ENCODE measurements at regions not wholly inside any gene's neighbourhood (a gene's known extent, or its start where the extent isn't known, plus 50 kb on each side); places are given as distances from the start of the nearest gene placed in this dataset.
"Not testable (repeated sequence)": the region's sequence is repeated elsewhere in the genome, so short reads cannot be mapped to it uniquely, and the experiment has no call there.

DNA sequence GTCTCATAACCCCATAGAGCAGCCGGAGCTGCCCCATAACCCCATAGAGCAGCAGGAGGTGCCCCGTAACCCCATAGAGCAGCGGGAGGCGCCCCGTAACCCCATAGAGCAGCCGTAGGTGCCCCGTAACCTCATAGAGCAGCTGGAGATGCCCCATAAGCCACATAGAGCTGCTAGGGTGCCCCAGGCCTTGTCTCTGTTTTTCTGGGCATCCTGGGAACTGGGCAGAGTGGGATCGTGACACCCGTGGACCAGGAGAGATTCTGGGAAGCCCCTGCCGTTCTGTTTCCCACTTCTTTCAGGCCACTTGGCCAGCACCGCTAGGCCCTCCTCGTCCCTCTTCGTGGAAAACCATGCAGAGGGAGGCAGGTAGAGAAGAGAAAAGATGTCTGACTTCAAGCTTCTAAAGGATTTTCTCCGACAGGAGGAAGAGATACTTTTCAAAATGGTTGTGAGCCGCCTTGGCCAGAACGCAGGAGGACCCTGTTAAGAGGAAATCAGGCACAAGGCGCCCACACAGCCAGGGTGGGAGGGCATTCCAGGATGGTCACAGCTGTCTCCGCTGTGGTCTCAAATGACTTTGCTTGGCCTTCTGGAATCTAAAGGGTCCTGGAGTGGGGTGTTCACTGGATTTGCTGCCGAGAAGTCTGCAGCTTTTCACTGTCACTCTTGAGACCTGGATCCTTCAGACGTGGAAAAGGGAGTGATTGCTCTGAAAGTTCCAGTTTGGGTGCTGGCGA is 171.8 kb downstream of the NPIPB11 start:
- not testable (repeated sequence) for DNase-seq (ENCODE audit: low read depth)

DNA sequence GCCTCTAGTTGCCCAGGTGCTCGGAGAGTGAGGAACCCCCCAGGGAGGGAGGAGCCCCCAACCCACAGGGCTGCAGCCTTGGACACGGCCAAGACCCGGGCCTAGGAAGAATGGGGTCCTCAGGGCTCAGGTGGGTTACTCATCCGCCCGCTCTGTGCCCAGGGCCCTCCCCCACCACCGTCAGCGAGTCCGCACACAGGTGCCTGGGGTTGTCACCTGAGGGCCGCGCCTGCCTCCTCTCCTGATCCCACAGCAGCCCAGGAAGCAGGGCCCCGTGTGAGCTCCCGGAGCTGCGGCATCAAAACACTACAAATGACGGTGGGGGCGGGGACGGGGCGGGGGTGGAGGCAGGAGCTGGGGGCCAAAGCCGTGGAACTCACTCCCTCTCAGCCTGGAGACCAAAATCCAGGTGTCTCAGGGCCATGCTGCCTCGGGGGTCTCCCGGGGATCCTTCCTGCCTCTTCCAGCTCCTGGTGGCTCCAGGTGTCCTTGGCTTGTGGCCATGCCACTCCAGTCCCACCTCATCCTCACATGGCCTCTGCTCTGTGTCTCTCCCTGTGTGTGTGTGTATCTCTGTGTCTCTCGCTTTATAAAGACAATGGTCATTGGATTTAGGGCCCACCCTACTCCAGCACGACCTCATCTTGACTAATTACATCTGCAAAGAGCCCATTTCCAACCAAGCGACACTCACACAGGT is 172.7 kb downstream of the NPIPB11 start:
- not testable (repeated sequence) for DNase-seq (ENCODE audit: low read depth)

GRCh38 chr16:29232811-29233704 is 173.5 kb downstream of the NPIPB11 start:
- no peak for DNase-seq (ENCODE audit: low read depth)

DNA sequence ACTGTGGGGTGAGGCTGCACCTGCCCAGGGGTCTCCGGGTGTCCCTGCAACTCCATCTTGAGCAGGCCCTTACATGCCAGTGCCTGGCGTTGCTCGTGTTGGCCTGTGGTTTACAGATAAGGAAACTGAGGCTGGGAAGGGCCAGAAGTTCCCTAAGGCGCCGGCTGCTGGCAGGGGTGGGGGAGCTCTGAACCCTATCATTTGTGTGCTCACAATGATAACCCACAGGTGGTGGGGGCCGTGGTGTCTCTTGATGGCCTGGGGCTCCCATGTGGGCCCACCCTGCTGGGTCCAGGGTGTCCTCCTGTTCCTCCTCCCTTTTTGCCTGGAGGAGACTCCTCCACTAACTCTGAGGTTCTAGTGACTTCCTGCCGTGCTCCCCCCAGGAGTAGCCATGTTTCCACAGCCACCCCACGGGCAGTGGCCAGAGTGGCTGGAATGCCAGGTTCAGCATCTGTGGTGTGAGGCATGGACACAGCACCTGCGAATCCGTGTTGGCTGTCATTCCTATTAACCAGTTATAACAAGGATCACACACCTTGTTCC is 174.3 kb downstream of the NPIPB11 start:
- DNase-seq (ENCODE audit: low read depth): not testable (repeated sequence)

GRCh38 chr16:29231244-29231643 is 175.3 kb downstream of the NPIPB11 start:
- no peak for DNase-seq (ENCODE audit: low read depth)

- DNase-seq (ENCODE audit: low read depth): no peak
Observed at GRCh38 chr16:29230671-29231096, 175.8 kb downstream of the NPIPB11 start.

DNA sequence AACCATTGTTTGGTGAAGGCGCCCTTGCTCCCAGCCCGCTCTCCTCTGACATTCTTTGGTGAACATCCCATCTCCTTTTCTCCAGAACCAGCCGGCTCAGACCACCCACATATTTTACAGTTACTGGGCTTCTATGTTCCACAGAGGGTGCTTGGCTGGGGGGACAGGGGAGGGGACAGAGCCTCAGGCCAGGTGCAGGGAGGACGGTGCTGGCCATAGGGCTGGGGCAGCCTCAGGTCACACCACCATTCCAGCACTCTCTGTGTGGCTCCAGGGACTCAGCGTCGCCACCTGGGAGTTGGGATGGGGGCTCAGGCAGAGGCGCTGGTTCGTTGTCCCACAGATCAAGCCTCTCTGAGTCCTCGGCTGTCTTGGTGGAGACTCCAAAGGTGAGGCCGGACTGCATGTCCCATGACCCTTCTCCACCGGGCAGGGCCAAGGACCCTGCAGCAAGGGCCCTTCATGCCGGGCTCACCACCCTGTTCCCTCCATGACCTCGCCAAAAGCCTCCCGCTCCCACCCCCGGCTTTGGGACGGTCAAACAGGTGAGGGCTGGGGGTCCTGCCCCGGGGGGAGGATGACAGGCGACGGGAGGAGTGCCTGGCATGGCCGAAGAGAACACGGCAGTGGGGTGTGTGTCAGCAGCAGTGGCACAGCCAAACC is 176.4 kb downstream of the NPIPB11 start:
- DNase-seq (ENCODE audit: low read depth): not testable (repeated sequence)

DNA sequence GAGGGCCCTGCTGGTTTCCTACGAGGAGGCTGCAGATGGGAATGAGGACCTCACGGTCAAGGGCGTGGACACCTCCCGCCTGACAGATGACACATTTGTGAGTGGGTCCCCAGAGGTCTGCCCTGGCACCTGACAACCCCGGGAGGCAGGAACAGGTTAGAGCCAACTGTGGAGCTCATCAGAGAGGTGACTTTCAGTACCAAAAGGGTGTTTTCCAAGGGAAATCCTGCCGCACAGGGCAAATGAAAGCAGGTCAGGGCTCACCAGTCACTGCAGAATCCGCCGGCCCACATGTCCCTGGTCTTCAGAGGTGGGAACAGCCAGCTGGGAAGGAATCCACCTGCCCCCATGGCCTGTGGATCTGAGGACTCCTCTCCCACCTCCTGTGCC is 176.9 kb downstream of the NPIPB11 start:
- not testable (repeated sequence) for DNase-seq (ENCODE audit: low read depth)

DNA sequence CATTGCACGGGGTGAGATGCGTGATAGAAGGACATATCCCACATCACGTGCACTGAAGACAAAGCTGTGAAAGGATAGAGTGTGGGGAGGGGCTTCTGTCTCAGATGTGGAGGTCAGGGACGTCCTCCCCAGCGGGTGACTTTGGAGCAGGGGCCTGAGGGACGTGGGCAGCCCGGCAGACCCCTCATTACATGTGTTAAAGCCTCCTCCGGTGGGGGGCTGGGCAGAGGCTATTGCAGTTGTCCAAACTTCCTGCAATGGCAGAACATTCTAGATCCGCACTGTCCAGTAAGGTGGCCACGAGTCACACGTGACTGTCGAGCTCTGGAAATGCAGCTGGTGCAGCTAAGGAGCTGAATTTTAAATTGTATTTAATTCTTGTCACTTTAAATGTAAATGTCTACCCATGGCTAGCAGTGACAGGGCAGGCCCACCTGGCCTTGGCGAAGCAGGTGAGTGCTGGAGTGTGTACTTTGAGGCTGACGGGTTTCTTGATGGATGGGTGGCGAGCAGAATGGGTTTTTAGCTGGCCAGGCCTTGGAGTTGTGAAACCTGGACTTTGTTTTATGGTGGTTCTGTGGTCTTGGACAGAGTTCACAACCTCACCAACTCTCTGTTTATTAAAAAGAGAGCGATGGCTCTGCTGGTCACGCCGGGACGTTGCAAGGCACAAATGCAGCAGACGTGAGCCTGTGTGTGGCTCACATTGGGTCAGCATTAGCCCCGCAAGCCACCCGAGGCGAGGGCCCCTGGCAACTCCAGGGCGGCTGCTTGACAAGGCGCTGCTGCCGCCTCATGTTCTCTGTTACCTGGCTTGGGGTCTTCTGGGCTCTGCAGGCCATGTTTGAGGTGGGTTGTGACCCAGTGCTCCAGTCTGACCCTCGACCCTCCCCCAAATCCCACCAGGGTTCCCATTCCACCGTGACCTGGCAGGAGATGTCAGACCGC is 177.6 kb downstream of the NPIPB11 start:
- not testable (repeated sequence) for DNase-seq (ENCODE audit: low read depth)

- DNase-seq (ENCODE audit: low read depth): not testable (repeated sequence)
Observed at GRCh38 chr16:29227751-29228663, 178.5 kb downstream of the NPIPB11 start.

- DNase-seq (ENCODE audit: low read depth): no peak
Observed at GRCh38 chr16:29226782-29227181, 179.7 kb downstream of the NPIPB11 start.

DNA sequence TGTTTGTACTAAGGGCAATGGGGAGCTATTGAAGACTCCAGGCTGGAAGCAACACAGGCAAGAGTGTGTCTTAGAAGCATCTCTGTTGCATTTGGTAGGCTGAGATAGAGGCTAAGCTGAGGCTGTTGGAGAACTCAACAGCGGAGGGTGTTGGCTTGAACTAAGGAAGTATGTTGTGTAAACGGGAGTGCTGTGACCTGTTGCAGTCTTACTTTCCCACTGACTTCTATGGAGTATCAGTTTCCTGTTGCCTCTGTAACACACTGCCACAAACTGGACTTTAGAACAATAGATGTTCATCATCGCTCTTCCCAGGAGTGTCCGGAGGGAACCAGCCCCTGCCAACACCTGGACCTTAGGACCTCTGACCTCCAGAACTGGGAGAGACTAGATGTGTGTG is 181.8 kb downstream of the NPIPB11 start:
- not testable (repeated sequence) for DNase-seq (ENCODE audit: low read depth)

DNA sequence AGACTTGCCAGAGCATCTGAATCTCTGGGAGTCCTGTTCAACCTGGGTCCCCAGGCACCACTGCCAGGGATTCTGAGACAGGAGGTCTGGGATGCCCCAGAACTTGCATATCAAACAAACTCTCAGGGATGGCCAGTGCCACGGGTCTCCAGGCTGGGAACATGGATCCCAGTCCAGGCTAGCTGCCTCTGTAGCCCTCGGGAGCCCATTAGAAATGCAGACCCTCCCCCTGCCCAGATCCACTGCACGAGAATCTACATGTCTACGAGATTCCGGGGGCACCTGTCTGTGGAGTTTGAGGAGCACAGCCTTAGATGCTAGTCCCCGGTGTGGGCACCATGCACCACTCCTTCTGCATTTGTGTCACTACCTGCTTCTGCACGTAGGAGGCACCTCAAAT is 183.9 kb downstream of the NPIPB11 start:
- not testable (repeated sequence) for DNase-seq (ENCODE audit: low read depth)

DNA sequence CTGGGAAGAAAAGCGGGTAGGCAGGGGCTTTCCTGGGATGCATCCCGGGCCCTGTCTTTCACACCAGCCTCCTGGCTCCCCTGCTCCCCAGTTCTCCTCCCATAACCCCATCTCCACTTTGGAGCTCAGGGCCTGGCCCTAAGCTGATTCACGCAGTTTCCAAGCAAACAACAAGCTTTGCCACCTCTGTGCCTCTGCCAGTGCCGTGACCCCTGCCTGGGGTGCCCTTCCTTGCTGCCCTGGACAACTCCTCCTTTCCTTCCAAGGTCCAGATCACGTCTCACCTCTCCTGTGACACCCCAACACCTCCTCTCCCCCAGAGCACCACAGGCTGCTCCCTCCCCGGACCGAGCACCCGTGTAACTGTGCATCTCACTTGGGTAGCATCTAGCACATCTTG is 184.5 kb downstream of the NPIPB11 start:
- DNase-seq (ENCODE audit: low read depth): not testable (repeated sequence)

GRCh38 chr16:29221281-29221955 is 185.1 kb downstream of the NPIPB11 start:
- DNase-seq (ENCODE audit: low read depth): peak; percentile 40

DNA sequence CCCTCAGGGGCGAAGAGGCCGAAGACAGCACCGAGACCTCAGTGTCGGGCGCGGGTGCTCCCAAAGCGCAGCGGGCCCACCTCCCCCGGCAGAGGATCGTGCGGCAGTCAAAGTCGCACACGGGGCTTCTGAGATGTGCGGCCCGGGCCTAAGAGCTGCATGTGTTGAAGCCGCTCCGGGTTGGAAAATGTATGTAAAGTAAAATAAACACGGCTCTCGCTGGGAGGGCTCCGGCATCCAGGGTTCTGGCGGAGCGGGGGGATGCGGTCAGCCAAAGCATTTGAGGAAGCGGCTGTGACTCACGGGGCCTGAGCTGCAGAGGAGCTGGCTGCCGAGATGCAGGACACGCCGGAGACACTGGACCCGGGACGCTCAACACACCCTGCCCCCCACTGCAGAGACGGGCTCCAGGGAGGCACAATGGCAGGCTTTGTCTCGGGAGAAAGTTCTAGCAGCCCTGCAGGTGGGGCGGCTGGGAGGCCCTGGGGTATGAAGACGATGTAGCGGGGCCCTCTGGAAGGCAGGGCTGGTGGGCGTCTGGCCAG is 185.8 kb downstream of the NPIPB11 start:
- peak; percentile 67 for DNase-seq (ENCODE audit: low read depth)

- not testable (repeated sequence) for DNase-seq (ENCODE audit: low read depth)
Observed at GRCh38 chr16:29219966-29220646, 186.4 kb downstream of the NPIPB11 start.

DNA sequence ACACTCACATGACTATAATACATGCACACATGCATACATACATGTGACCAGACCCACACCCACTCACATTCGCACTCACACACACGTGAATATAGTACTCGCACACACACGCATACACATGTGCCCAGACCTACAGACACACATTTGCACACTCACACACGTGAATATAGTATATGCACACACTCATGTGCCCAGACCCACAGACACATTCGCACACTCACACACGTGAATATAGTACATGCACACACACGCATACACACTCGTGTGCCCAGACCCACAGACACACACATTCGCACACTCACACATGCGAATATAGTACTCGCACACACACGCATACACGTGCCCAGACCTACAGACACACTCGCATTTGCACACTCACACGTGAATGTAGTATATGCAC is 186.9 kb downstream of the NPIPB11 start:
- DNase-seq (ENCODE audit: low read depth): not testable (repeated sequence)

Measured in non-pigmented ciliary epithelial cell (primary cell).